NT2/D1 (cell line): ENCODE measurements at regions not wholly inside any gene's neighbourhood (a gene's known extent, or its start where the extent isn't known, plus 50 kb on each side); places are given as distances from the start of the nearest gene placed in this dataset.

Experiments
- SUZ12 ChIP-seq: IDR thresholded peaks from 2 replicates; pipeline ENCODE4 v1.6.1; 2011; ENCODE audit not compliant: insufficient read length, insufficient read depth; ENCODE audit errors: extremely low read depth
- YY1 ChIP-seq: IDR thresholded peaks from 2 replicates; pipeline ENCODE4 v1.6.1; 2011; ENCODE audit not compliant: insufficient read length, insufficient read depth
- ZNF274 ChIP-seq: IDR thresholded peaks from 2 replicates; pipeline ENCODE4 v1.6.1; 2011; ENCODE audit warnings: mild to moderate bottlenecking, low read depth, low read length

- TF ChIP-seq YY1, result no peak
- TF ChIP-seq ZNF274, result no peak
- no peak for TF ChIP-seq SUZ12
Observed at GRCh38 chr1:163006051-163006834, 62.9 kb upstream of the RGS4 start.
